Epithelial cell of proximal tubule (primary cell): ENCODE measurements at regions not wholly inside any gene's neighbourhood (a gene's known extent, or its start where the extent isn't known, plus 50 kb on each side); places are given as distances from the start of the nearest gene placed in this dataset.

Experiments
- DNase-seq: peaks from one replicate; pipeline ENCODE4 v3.0.0-alpha.2; 2011; ENCODE audit warnings: low read depth
- H3K4me3 ChIP-seq: 2 replicates; pipeline ENCODE4 v1.5.1; 2011; ENCODE audit warnings: low read depth, mild to moderate bottlenecking, low read length
- TF ChIP-seq, protein P1 (sequence below): conservative IDR thresholded peaks from 2 replicates; pipeline ENCODE4 v1.5.1; 2012; ENCODE audit warnings: low read depth, mild to moderate bottlenecking, low read length

DNA sequence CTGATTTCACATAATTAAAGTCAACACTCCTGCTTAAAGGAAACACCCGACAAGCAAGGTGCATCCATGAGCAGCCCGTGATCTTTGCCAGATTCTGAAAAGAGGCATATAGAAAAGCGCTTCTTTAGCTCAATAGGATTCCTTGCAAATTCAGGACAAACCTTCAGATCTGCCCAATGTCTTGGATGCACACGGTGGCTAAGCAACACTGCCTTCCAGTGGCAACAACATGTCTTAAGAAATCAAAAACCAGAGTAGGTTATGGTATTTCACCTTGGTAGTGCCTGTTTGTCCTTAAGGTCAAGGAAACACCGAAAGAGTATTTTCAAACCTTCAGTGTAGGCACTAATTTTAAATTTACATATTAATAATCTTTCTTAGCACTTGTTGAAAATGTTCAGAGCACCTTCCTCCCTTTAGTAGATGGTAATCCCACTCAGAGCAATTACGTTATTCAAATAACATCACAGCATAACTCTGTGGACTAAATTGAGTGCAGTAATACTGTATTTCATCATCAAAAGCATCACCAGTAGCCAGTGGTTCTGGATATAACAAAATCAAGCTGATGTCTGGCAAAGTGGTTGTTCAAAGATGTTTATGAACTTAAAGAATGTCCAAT is 58.0 kb upstream of the CDKN3 start:
- no peak for DNase-seq
- H3K4me3 ChIP-seq = no peak overlapping the region
- TF ChIP-seq, protein P1, sequence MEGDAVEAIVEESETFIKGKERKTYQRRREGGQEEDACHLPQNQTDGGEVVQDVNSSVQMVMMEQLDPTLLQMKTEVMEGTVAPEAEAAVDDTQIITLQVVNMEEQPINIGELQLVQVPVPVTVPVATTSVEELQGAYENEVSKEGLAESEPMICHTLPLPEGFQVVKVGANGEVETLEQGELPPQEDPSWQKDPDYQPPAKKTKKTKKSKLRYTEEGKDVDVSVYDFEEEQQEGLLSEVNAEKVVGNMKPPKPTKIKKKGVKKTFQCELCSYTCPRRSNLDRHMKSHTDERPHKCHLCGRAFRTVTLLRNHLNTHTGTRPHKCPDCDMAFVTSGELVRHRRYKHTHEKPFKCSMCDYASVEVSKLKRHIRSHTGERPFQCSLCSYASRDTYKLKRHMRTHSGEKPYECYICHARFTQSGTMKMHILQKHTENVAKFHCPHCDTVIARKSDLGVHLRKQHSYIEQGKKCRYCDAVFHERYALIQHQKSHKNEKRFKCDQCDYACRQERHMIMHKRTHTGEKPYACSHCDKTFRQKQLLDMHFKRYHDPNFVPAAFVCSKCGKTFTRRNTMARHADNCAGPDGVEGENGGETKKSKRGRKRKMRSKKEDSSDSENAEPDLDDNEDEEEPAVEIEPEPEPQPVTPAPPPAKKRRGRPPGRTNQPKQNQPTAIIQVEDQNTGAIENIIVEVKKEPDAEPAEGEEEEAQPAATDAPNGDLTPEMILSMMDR = peak; percentile 86

DNA sequence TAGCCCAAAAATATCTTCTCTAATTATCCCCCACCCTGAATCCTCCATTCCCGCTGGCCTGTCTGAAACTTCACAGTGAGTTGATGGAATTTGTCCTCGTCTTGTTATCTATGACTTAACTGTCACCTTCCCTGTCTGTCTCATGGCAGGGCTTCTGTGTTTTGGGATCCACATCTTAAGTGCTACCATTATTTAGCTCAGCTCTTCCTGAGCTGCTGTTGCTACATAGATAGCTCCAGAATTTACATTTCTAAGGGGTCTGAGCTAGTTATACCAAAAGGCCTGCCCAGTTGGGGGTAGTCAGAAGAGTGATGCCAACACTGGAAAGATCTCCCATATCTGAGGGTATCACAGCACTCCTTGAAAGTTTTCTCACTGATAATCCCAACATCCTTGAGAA is 57.0 kb upstream of the CDKN3 start:
- no peak overlapping the region for H3K4me3 ChIP-seq
- TF ChIP-seq, protein P1 = no peak
- no peak for DNase-seq

DNA sequence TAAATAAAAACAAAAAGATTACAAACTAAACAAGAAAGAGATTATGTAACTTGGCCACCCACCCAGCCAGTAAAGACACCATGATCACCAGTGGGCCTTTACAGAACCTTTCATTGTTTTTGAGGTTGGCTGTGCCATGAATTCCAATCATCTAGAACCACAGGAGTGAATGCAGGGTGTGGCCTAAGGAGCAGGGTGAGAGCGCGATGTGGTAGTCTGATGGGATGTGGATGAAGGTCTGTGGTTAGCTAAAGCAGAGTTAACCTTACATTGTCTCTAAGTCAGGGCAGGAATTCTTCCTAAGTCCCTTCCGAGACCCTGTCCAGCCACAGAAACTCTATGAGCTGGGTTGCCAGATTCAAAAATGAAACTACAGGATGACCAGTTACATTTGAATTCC is 54.0 kb upstream of the CDKN3 start:
- TF ChIP-seq, protein P1 = no peak
- no peak for DNase-seq
- H3K4me3 ChIP-seq = no peak overlapping the region

DNA sequence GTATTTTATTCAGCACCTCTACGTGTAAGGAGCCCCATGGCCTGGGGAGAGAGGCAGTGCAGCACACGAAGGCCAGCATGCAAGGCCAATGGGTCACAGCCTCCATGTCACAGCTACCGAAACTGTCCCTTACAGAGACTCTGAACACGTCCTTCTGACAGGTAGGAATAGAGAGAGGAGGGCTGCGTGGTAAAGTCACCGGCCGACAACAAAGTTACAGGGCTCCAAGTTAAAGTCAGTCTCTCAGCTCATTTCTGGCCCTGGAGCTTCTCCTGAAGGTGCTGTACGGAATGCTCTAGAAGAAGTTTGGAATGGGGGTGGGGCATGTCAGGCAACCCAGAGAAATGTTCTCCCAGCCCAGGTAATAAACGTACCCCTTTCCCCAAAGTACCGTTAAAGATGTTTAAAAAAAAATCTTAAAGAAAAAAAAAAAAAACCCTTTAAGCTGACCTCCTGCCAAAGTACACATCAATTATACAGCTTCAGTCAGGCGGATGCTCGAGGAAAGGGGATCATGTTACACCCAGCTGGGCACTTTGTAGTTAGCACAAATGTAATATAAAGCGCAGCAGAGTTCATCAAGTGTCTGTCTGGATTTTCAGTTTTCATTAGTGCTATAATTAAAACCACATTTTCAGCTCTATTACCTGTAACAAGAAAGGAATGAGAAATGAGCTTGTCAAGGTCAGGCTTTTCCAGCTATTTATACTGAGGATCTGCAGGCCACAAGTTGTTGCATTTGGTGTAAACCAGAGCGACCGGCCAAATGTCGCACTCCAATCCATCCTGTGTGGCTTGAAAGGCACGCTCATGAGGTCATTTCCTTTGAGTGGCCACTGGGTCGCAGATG is 53.3 kb upstream of the CDKN3 start:
- DNase-seq = no peak
- H3K4me3 ChIP-seq = no peak overlapping the region
- TF ChIP-seq, protein P1 = no peak

DNA sequence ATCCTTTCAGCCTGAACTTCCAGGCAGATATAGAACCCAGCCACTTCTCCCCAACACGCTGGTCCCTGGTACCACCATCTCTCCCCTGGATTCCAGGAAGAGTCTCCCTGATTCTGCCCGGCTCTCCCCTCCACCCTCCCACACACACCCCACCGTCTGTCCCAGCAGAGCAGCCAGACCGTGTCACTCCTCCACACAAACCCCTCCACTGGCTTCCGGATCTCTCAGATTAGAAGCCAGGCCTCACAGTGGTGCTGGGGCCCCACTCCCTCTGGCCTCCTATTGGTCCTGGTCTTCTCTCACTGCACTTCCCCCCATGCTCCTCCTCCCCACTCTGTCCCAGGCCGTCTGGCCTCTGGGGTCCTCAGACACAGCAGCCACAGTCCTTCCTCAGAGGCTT is 52.4 kb upstream of the CDKN3 start:
- TF ChIP-seq, protein P1 = no peak
- no peak overlapping the region for H3K4me3 ChIP-seq
- no peak for DNase-seq

DNA sequence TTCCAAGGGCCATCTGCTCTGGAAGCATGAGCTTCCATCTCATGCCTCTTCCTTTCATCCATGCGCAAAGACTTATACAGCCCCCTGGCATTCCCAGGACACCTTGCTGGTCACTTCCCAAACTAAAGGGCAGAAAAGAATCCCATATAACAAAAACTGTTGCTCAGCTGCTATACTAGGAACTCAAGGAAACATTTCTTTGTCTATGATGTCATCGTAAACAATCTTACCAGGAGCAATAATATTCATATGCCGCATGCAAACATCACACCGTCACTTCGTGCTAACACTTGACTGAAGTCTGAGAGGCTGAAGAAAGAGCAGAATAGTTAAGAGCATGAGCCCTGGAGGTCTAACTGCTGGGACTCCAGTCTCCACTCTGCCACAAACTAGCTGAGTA is 50.5 kb upstream of the CDKN3 start:
- H3K4me3 ChIP-seq = no peak overlapping the region
- no peak for DNase-seq
- TF ChIP-seq, protein P1 = no peak
